RWPE2 (cell line): ENCODE measurements at regions not wholly inside any gene's neighbourhood (a gene's known extent, or its start where the extent isn't known, plus 50 kb on each side); places are given as distances from the start of the nearest gene placed in this dataset.

Source experiments
- ATAC-seq: fragments of 200-7000 bp; cut with Tn5 transposase; 3 replicates; pipeline ENCODE4 v1.9.1; 2021; ENCODE audit warnings: low read depth
- DNase-seq: peaks from one replicate; pipeline ENCODE4 v3.0.0-alpha.2; 2020; ENCODE audit warnings: low spot score
- H3K27ac ChIP-seq: fragments of 450-650 bp; 2 replicates; pipeline ENCODE4 v1.5.1; 2017; ENCODE audit warnings: mild to moderate bottlenecking; ENCODE audit not compliant: poor library complexity, severe bottlenecking
- H3K27me3 ChIP-seq: fragments of 250-450 bp; sonication (Bioruptor Pico); 2 replicates; pipeline ENCODE4 v1.5.1; 2021; ENCODE audit warnings: mild to moderate bottlenecking, moderate library complexity; ENCODE audit not compliant: insufficient read depth, poor library complexity, severe bottlenecking
- H3K36me3 ChIP-seq: fragments of 250-450 bp; sonication (Bioruptor Pico); 2 replicates; pipeline ENCODE4 v1.5.1; 2020; ENCODE audit warnings: low read depth, mild to moderate bottlenecking, moderate library complexity
- H3K4me1 ChIP-seq: fragments of 250-450 bp; sonication (Bioruptor Pico); 2 replicates; pipeline ENCODE4 v1.5.1; 2021; ENCODE audit warnings: mild to moderate bottlenecking, moderate library complexity; ENCODE audit not compliant: insufficient read depth, poor library complexity, severe bottlenecking
- H3K4me3 ChIP-seq: fragments of 250-450 bp; sonication (Bioruptor Pico); 2 replicates; pipeline ENCODE4 v1.5.1; 2021; ENCODE audit warnings: mild to moderate bottlenecking, moderate library complexity; ENCODE audit not compliant: severe bottlenecking
- H3K9me3 ChIP-seq: fragments of 250-450 bp; sonication (Bioruptor Pico); 2 replicates; pipeline ENCODE4 v1.5.1; 2021; ENCODE audit warnings: mild to moderate bottlenecking, moderate library complexity; ENCODE audit not compliant: severe bottlenecking
- TF ChIP-seq, protein P1 (sequence below): fragments of 450-650 bp; IDR thresholded peaks from one replicate; pipeline ENCODE4 v1.5.1; 2017; ENCODE audit warnings: mild to moderate bottlenecking, moderate library complexity; ENCODE audit not compliant: poor library complexity, severe bottlenecking

DNA sequence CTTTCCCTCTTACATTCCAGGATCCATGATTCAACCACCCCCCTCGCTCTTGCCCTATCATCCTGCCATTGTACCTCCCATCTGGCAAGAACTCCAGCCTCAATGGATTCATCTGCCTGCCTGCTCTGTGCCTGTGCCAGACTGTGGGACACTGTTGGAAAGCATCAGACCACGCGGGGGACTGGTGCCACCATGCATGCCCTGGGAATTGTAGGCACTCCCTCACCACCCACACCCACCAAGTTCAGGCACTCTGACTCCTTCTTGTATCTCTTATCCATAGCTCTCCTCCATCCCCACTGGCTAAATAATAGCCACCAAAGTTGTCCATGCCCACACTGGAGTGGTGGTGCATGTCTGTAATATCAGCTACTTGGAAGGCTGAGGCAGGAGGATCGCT lies 143.8 kb downstream of the TPRA1 start:
- ATAC-seq, result no peak
- TF ChIP-seq, protein P1, sequence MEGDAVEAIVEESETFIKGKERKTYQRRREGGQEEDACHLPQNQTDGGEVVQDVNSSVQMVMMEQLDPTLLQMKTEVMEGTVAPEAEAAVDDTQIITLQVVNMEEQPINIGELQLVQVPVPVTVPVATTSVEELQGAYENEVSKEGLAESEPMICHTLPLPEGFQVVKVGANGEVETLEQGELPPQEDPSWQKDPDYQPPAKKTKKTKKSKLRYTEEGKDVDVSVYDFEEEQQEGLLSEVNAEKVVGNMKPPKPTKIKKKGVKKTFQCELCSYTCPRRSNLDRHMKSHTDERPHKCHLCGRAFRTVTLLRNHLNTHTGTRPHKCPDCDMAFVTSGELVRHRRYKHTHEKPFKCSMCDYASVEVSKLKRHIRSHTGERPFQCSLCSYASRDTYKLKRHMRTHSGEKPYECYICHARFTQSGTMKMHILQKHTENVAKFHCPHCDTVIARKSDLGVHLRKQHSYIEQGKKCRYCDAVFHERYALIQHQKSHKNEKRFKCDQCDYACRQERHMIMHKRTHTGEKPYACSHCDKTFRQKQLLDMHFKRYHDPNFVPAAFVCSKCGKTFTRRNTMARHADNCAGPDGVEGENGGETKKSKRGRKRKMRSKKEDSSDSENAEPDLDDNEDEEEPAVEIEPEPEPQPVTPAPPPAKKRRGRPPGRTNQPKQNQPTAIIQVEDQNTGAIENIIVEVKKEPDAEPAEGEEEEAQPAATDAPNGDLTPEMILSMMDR, result no peak

DNA sequence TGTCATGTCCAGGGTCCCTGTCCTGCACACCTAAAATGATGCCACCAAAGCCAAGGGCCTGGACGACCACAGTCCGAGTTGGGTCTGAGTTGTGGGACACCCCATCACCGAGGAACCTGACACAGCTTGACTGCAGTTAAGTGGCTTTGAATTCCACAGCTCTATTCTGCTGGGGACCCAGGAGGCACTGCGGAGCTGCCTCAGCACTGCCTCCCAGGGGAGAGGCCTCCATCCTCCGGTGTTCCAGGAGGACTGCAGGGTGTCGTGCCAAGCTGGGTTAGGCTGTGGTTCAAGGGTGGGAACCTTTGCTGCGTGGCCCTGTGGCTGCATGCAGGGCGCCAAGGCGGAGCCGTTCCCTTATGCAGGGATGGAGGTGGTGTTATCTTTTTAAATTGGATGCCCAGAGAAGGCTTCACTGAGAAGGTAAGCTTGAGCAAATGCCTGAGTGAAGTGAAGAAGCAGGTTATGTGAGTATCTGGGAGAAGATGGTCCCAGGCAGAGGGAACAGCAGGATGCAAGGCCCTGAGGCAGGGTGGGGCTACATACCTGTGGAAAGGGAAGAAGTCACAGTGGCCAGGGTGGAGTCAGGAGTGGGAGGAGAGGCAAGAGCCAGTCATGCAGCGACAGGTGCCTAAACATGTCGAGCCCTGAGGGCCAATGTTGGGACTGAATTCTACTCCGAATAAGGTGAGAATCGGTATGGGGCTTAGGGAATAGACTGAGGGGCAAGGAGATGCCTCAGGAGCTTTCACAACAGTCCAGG lies 144.8 kb downstream of the TPRA1 start:
- no peaks in the 10 kb centered on the region for H3K27me3 ChIP-seq
- no peaks in the 10 kb centered on the region for H3K4me1 ChIP-seq
- TF ChIP-seq, protein P1, result no peak
- no peak overlapping the region for H3K27ac ChIP-seq
- H3K4me3 ChIP-seq, result no peak overlapping the region
- no peaks in the 10 kb centered on the region for H3K36me3 ChIP-seq
- no peak for ATAC-seq
- peak; percentile 37 for DNase-seq
- H3K9me3 ChIP-seq, result no peaks in the 10 kb centered on the region

More for the DNA sequence above, 143.8 kb downstream of the TPRA1 start:
- Histone ChIP-seq H3K4me1 (no peaks in the 10 kb centered on the region), H3K4me3 (no peak overlapping the region), H3K27ac (no peak overlapping the region), H3K9me3 (no peaks in the 10 kb centered on the region), H3K27me3 (no peaks in the 10 kb centered on the region), H3K36me3 (no peaks in the 10 kb centered on the region)
- DNase-seq, result no peak

DNA sequence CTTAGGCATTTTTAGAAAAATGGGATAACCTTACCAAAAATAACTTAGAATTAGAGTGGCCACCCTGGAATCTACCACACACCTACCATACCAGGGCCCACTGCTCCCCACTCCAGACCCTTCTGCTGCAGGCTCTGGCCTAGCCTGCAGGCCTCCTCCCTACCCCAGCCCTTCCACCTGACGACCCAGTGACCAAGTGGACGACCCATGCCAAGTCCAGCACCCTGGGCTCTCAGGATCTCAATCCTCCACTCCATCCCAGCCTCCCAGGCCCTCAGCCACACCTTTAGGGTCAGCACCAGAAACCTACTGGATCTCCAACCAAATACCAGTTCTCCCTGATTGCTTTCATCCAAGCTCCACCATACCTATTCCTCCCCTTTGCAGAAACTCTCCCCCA lies 145.8 kb downstream of the TPRA1 start:
- Histone ChIP-seq H3K27me3 (no peaks in the 10 kb centered on the region), H3K4me3 (no peak overlapping the region), H3K4me1 (no peaks in the 10 kb centered on the region), H3K36me3 (no peaks in the 10 kb centered on the region), H3K27ac (no peak overlapping the region), H3K9me3 (no peaks in the 10 kb centered on the region)
- TF ChIP-seq, protein P1, result no peak
- DNase-seq (peak; percentile 23), ATAC-seq (no peak)

DNA sequence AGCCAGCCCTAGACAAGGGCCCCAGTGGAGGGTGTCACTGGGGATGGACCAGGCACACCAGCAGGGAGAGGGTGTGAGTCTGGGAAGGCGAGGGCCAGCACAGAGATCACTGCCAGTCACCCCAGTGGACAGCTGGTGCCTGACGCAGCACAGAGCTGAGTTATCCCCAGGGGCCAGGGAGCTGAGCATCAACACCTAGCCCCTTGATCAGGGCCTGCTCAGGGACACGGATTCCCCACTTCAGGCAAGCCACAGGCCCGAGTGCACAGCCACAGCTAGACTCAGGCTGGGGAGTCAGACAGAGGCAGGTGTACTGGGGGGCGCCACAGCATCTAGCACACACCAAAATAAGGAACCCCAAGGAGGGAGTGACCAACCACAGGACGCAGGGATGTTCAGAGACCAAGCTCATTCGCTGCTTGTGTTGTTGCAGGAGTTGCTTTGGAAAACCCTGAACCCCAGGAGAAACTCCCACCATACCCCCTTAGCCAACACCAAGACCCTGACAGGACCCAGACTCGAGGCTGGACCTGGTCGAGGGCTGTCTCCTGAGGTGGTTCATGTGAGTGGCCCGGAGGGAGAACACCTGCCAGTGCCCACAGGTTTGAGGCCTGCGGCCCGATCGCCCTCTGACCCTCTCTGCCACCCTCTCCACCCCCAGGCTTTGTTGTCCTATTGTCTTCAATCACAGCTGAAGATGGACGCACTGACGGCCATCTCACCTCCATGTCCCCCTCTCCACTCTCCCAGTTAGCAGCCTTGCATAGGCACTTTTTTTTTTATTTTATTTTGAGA lies 146.8 kb downstream of the TPRA1 start:
- DNase-seq, result peak; percentile 46
- H3K27ac ChIP-seq, result no peak overlapping the region
- no peaks in the 10 kb centered on the region for H3K4me1 ChIP-seq
- ATAC-seq, result no peak
- no peak overlapping the region for H3K4me3 ChIP-seq
- no peaks in the 10 kb centered on the region for H3K27me3 ChIP-seq
- no peaks in the 10 kb centered on the region for H3K36me3 ChIP-seq
- TF ChIP-seq, protein P1, result no peak
- H3K9me3 ChIP-seq, result no peaks in the 10 kb centered on the region
